Non-pigmented ciliary epithelial cell (primary cell): ENCODE measurements at regions not wholly inside any gene's neighbourhood (a gene's known extent, or its start where the extent isn't known, plus 50 kb on each side); places are given as distances from the start of the nearest gene placed in this dataset.
A peak's percentile ranks its signal among the peaks of the same experiment; 100 is the strongest.
"Not testable (repeated sequence)": the region's sequence is repeated elsewhere in the genome, so short reads cannot be mapped to it uniquely, and the experiment has no call there.

Experiments
- DNase-seq: peaks from one replicate; pipeline ENCODE4 v3.0.0-alpha.2; 2010; ENCODE audit warnings: low read depth

DNA sequence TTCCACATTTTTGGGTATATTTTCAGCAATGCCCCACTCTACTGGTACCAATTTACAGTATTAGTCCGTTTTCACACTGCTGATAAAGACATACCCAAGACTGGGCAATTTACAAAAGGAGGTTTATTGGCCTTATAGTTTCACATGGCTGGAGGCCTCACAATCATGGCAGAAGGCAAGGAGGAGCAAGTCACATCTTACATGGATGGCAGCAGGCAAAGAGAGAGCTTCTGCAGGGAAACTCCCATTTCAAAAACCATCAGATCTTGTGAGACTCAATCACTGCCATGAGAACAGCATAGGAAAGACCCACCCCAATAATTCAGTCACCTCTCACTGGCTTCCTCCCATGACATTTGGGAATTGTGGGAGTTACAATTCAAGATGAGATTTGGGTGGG lies 722.9 kb downstream of the NTRK3 start:
- DNase-seq, result not testable (repeated sequence)

DNA sequence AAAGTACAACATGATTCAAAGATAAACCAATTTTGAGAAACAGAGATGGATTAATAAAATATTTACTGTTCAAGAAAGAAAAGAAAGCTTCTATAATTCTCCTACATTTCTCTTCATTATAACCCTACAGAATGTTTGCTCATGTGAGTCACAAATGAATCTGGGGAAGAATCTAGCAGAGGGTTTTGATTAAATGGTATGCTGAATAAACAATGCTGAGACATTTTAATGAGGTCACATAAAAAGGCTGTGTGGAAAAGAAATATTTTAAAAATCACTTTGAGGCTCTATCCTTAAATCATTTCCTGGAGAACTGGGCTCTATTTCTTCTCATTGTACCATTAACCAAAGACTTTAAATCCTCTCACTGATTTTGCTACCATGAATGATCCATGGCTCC lies 727.7 kb downstream of the NTRK3 start:
- no peak for DNase-seq

DNA sequence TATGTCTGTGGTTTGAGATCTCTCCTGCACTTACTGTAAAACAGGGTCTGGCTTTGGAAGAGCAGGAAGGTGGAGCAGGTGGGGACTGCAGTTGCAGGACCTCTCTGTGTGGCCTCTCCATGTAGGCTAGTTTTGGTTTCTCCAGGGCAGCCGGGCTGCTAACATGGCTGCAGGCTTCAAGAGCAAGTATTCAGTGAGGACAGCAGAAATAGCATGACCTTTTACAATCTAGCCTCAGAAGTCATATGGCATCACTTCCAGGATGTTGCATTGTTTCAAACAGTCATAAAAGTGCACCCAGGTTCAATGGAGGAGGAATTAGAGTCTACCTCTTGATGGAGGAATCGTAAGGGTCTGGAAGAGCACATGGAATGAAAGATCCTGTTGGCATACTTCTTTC lies 728.7 kb downstream of the NTRK3 start:
- no peak for DNase-seq

DNA sequence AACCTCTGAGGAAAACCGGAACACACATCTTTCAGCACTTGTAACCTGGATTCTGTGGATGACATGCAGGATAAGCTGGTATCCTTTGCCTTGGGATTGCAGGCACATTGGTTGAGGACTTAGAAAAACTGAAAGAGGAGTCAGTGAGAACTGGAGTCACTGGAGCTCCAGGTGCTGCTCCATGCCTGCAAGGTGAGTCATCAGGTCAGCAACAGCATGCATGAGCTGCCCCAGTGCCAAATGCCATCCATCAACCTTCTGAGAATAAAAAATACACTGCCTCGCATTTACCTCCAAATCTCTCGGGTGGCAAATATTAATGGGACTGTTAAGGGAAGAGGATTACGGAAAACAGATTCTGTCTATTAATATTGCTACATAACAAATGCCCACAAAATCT lies 729.1 kb downstream of the NTRK3 start:
- no peak for DNase-seq

DNA sequence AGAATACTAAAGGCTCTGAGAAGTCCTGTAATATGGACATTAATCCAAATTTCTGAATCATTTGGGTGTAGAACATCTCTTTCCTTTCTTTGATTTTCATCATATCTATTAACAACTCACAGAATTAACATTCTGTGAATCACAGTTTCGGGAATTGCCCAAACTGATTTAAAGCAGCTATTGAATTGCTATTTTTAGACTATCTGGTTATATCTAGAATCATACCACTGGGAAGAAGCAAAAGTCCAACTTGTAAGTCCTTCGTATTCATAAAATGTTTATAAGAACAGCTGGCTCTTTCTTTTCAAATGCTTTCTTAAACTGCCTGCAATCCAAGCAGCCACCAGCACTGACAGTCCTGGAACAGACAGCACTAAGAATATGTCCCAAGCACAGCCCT lies 733.0 kb downstream of the NTRK3 start:
- no peak for DNase-seq

DNA sequence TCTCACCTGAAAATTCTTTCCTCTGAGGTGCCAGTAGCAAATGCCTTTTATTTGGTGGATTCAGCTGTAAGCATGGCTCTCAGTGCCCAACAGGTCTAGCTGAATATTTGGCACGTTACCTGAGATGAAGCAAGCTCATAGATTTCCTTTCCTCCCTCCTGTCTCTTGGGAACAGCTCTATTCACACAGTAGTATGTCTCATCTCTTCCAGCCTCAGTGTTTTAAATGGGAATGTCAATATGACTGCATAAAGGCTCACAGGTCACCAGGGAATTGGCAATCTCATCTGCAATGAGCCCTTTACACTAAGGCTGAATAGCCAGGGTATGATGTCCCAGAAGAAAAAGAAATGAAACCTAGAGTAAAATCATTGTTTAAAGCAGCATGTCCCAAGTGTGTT lies 733.5 kb downstream of the NTRK3 start:
- no peak for DNase-seq

DNA sequence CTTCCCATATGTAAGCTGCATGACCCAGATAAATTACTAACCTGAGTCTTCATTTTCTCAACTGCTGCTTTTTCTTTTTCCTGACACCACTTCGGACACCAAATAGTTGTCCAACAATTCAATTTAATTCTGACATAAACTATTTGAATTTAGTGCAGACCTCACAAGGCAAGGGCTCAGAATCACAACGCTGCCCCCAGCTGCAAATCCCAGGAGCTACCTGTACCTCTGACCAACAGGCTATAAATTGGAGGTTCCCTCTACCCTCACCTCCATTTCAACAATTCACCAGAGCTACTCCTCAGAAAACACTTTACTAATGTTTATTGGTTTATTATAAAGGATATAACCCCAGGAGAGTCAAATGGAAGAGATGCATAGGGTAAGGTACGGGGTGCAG lies 737.6 kb downstream of the NTRK3 start:
- DNase-seq, result no peak

DNA sequence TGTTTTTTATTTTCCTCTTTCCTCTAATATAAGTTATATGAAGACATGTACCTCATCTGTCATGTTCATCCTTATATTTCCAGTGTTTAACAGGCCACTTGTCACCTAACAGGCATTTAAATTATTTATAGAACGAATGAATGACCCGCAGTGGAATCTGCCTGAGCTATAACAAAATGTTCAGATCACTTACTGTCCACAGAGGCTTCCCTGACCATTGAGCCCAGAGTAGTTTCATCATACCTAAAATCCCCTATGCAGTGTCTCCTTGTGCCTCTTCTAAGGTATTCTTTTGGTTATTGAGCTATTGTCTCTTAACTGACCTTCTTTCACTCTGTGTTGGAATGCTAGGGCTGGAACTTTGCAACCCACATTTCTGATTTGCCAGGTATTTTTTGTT lies 748.5 kb downstream of the NTRK3 start:
- DNase-seq, result no peak

DNA sequence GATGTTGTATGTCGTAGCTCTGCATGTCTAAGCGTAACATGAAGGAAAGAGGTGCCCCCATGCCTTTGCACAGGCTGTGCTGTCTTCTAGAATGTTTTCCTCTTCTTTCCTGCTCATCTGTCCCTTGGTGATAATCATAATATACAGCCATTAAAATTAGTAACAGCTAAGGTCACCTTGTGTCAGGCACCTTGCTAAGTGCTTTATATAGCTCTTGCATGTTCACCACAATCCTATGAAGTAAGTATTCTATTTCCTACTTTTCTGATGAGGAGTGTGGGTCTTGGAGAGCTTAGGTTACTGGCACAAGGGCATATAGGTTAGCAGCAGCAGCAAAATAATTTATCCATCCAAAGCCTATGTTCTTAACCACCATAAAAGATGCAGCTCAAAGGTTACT lies 754.4 kb downstream of the NTRK3 start:
- DNase-seq, result no peak

DNA sequence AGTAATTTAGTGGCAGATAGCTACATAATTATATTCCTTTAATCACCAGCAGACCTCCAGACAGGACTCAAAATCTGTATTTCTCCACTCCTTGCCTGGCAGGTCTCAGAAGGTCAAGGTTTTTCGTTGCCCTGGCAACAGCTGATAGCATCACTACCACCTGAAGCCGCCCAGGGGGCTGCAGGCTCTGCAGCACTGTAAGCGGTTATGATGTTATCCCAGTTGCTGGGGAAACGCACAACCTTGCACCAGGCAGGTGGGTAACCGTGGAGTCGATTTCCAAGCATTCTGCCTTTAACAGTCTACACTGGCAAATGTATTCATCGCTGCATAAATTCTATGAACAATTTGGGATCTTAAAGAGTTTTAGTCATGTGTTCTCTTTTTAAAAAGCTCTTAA lies 756.3 kb downstream of the NTRK3 start:
- no peak for DNase-seq

DNA sequence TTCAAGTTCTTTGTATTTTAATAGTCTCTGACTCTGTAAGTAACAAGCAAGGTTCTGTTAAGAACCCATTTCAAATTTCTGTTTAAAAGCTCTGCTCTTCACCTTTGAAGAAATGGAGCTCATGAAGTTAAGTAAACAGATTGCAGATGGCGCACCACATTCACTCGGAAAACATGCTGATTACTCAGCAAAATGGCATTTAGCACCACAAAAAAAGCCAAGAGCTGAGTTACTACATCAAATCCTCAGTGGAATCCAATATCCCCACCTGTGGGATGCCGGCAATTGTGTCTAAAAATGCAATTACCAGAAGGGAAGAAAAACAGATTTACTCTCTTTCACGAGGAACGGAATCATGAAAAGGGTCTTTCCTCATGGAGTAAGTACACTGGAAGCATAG lies 758.0 kb downstream of the NTRK3 start:
- peak; percentile 15 for DNase-seq

DNA sequence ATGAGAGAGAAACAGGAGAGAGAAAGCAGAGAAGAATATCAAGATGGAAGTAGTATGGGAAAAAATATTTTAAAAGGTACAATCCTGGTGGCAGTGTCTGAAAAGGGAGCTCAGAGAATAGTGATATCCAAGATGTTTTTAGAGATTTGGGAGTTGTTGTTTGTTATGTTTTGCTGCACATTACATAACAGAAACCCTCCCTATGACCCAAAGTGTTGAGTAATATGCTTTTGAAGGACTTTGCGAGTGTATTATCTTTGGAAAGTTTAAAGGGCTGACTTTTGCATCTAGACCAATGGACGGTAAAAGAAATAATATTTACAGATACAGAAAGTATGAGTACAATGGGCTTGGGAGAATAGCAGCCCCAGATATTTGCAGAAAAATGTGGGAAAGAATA lies 759.7 kb downstream of the NTRK3 start:
- no peak for DNase-seq

DNA sequence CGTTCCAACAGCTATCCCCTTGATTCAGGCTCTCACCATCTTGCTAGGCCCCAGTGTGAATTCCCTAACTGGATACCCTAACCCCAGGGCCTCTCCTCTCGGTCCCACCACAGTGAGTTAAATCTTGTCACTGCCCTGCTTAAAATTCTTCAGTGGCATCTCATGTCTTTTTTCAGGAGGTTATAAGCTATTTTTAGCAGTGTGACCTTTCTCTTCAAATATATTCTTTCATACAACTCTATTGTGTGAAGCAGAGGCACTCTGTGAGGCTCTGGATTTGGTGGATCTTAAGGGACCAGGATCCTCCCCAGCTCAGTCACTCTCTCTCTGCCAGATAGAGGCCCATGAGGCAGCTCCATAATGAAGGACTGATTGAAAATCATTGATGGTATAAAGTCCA lies 760.4 kb downstream of the NTRK3 start:
- DNase-seq, result no peak

DNA sequence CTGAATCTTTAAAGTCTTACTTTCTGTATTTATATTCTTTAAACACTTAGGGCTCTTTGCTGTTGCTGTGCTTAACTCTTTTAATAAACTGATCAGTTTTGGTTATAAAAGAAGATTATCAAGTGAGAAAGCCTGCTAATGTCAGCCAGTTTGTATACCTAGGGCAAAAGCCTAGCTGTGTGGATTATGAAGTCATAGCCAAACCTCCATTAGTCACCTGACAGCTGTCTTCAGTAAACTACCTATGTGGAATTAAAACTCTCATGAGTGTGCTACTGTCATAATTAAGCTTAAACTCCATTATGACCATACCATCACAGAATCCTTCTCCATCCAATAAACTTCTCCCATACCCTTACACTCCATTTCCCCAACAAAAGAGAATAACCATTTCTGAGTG lies 762.7 kb downstream of the NTRK3 start:
- no peak for DNase-seq

DNA sequence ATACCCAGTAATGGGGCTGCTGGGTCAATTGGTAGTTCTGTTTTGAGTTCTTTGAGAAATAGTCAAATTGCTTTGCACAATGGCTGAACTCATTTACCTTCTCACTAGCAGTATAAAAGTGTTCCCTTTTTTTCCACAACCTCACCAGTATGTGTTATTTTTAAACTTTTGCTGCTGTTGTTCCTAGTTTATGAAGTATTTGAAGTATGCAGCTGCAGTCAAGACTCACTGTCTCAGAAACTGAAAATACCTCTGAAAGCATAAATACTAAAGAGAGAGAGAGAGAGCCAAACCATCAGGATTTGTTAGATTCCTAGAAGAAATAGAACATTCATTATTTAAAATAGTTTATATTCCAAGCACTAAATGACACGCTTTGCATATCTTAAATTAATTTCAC lies 764.2 kb downstream of the NTRK3 start:
- DNase-seq, result no peak

DNA sequence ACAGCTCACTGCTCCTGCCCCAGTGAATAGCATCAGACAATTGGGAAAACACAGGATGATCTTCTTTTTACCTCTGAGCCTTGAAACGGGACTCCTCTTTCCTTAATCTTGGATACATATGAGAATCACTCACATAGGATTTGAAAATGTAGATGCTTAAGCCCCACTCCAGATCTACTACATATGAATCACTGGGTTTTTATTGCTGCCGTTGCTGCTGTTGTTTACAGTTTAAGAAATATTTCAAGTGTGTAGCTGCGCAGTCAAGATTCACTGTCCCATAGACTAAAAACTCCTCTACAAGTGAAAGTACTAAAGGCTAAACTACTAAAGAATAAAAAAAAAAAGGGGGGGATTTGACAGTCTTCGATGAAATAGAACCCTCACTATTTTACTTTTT lies 765.9 kb downstream of the NTRK3 start:
- DNase-seq, result no peak

DNA sequence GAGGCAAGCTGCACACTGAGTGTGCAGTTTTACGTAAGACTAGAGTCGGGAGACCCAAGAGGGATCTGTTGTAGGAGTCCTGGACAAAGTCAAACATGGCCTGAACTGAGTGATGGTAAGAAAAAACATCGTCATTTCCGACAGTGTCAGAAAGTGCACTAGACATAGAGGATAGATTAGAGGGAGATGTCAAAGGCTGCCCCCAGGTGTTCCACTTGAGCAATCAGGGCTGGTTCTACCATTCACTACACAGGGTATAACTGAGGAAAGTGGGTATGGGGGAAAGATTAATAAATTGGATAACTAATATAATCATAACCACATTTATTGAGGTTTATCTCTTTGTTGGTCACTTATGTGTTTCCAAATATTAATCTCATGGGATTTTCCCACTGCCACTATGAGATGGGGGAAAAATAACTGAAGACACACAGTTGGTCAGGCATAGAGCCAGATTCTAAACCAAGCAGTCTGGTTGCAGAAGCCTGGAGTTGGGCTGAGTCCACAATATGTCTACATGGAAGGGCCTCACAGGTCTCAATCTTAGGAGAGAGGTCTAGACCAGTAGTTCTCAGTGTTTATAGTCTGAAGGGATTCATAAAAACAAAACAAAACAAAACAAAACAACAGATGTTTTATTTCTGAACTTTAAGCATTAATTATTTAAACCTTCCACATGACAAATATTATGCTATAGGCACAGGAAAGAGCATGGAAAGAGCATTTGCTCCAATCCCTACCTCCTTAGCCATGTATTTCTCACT lies 766.5 kb downstream of the NTRK3 start:
- no peak for DNase-seq

DNA sequence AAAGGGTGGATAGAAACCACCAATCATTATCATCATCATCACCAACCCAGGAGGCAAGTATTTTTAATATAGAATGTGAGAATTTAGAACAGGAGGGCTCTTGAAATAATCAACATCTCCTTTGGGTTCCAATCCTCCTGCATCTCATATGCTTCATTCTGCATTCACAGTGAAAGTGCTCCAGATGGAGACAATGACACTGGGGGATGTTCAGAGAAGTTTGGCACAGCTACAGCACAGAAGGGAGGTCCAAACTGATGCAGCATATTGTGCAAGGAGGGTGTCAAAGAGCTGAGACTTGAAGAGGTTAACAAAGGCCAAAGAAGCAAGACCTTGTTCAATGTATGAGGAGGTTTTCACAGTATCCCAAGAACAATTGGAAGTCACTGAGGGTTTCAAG lies 767.1 kb downstream of the NTRK3 start:
- no peak for DNase-seq

DNA sequence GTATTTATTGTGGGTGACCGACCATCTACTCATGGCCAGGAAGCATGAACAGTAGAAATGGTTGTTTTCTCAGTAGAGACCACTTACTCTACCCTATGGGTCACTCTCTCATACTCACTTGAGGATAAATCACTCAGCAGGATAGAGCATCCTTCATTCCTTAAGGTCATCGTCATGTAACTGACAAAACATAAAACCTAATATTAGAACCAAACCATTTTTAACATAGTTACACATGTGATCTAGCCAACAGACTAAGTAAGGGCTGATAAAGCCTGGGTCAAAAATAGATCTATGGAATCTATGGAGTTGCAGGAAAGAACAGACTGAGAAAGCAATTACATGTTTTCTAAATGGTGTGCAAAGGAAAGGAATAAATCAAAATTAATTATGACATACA lies 769.1 kb downstream of the NTRK3 start:
- DNase-seq, result no peak

DNA sequence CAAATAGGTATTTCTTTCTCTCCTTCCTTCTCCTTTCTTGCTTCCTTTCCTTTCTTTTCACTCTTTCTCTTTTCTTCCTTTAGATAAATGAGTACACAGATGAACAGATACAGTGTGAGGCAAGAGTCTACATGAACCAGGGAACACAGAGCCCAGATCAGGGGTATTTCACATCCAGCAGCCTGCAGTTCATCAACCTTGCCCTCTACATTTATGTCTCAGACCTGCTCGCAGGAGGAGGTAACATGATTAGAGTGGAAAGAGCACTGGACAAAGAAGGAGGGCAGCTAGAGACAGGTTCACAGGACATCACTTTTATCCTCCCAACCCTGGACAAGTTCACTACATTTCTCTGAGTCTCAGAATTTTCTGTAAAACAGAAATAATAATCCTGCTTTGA lies 773.1 kb downstream of the NTRK3 start:
- no peak for DNase-seq

DNA sequence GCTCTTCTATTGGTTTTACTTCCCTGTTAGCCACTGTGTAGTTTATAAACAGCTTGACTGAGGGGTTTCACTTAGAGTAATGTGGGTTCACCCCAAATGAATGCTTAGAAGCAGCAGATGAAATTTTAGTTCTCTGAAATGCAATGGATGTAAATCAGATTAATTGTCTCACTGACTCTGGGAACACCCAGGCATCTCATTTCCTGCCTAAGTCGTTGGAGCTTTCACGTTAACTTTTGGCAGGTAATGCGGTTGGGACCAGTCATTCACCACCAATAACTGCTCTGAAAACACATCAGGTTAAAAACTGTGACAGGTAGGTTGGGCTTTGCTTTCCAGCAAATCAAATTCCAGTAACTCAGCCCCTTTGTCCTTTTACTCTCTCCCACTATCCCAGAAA lies 775.4 kb downstream of the NTRK3 start:
- no peak for DNase-seq

DNA sequence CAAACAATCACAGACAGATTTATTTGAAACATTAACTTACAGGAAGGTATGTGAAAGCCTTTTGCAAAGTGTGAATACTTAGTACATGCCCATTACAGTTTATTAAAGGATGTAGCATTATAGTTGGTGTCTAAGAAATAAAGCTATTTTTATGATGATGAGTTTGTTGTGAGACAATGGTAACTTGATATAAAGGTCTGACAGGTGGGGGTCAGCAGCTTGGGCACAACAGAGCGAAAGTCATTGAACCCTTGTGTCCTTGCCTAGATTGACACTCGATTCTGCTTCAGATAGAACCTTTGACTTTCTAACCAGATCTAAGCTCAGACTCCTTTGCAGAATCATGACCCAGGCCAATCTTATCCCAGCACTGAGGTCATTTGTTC lies 777.9 kb downstream of the NTRK3 start:
- DNase-seq, result no peak

DNA sequence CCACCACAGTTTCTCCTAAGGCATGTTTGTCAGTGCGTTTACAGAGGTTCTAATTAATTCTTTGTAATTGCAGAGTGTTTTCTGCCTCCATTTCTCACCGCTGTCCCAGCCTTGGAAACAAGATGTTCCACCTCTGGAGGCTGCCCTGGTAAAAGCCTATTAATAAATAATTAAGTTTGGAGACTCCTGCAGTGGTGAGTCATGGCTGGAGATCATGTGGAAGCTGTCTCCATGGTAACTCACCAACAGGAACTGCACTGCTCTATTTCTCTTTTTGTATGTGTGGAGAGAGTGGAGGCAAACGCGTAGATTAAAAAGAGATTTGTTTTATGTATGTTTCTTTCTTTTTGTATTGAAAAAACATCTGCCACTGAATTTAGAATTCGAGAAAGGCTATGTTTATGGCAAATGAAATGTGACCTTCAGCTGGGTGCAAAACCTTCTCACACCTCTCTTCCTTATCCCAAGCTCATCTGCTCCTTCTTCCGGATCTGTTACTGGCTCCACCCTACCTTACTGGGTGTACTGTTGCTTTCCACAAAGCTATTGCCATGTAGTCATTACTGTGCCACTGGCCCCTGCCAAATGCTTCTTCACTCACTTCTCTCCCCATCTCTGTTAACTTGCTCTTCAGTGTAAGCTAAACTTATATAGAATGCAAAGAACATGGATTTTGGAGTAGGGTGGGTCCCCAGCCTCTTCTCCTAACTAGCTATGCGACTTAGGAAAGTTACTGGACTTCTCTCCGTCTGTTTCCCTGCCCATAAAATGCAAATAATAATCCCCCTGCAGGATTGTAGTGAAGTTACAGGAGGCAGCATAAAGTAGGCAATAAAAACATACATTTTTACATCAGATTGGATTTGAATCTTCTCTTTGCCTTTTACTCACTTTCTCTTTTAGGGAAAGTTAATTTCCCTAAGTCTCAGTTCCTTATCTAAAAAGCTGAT lies 778.5 kb downstream of the NTRK3 start:
- peak; percentile 23 for DNase-seq

DNA sequence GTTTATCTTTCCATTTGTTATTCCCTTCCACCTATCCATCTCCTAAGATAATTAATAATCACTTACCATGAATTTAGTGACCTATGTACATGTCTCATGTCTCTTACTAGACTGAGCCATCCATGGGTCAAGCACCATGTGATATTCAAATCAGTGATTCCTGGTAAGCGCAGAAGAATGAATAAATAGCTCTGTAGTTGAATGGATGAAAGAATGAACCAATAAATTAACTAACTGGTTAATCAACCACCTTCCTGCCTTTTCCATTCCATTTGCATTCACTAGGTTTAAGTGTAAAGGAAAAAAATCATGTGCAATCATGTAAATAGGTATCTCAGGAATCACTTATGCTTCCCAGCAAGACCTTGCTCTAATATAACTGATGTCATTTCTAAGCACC lies 779.5 kb downstream of the NTRK3 start:
- no peak for DNase-seq
